SIG-M5 treated with dmso at 0.1 percent for 504 hours (cell line): ENCODE measurements at regions not wholly inside any gene's neighbourhood (a gene's known extent, or its start where the extent isn't known, plus 50 kb on each side); places are given as distances from the start of the nearest gene placed in this dataset.
"Not testable (repeated sequence)": the region's sequence is repeated elsewhere in the genome, so short reads cannot be mapped to it uniquely, and the experiment has no call there.

Experiments
- DNase-seq: peaks from one replicate; lab custom pipeline; 2025; ENCODE audit not compliant: unreplicated experiment; lab: John Stamatoyannopoulos, UW

- no peak for DNase-seq
Observed at GRCh38 chr6:133787859-133788505, 100.9 kb upstream of the TCF21 start.

GRCh38 chr6:133788556-133788955 lies 100.4 kb upstream of the TCF21 start:
- no peak for DNase-seq

- not testable (repeated sequence) for DNase-seq
Observed at GRCh38 chr6:133789449-133789848, 99.5 kb upstream of the TCF21 start.

GRCh38 chr6:133790756-133791155 lies 98.2 kb upstream of the TCF21 start:
- DNase-seq: not testable (repeated sequence)

- not testable (repeated sequence) for DNase-seq
Observed at GRCh38 chr6:133795051-133795450, 93.9 kb upstream of the TCF21 start.

- no peak for DNase-seq
Observed at GRCh38 chr6:133796235-133796634, 92.7 kb upstream of the TCF21 start.

GRCh38 chr6:133799043-133799442 lies 89.9 kb upstream of the TCF21 start:
- no peak for DNase-seq

- DNase-seq: no peak
Observed at GRCh38 chr6:133802861-133803260, 86.1 kb upstream of the TCF21 start.

GRCh38 chr6:133804265-133804664 lies 84.6 kb upstream of the TCF21 start:
- no peak for DNase-seq

- no peak for DNase-seq
Observed at GRCh38 chr6:133805876-133806275, 83.0 kb upstream of the TCF21 start.

GRCh38 chr6:133806382-133807140 lies 82.4 kb upstream of the TCF21 start:
- no peak for DNase-seq

- no peak for DNase-seq
Observed at GRCh38 chr6:133807501-133807900, 81.4 kb upstream of the TCF21 start.

- DNase-seq: no peak
Observed at GRCh38 chr6:133809406-133809805, 79.5 kb upstream of the TCF21 start.

GRCh38 chr6:133811557-133811956 lies 77.4 kb upstream of the TCF21 start:
- no peak for DNase-seq

GRCh38 chr6:133812446-133812845 lies 76.5 kb upstream of the TCF21 start:
- DNase-seq: not testable (repeated sequence)

- DNase-seq: no peak
Observed at GRCh38 chr6:133814238-133814637, 74.7 kb upstream of the TCF21 start.

GRCh38 chr6:133814797-133815196 lies 74.1 kb upstream of the TCF21 start:
- DNase-seq: no peak

- no peak for DNase-seq
Observed at GRCh38 chr6:133815313-133815712, 73.6 kb upstream of the TCF21 start.

GRCh38 chr6:133816171-133816570 lies 72.7 kb upstream of the TCF21 start:
- no peak for DNase-seq

GRCh38 chr6:133817460-133818047 lies 71.4 kb upstream of the TCF21 start:
- no peak for DNase-seq

- no peak for DNase-seq
Observed at GRCh38 chr6:133818320-133818719, 70.6 kb upstream of the TCF21 start.

GRCh38 chr6:133820208-133820607 lies 68.7 kb upstream of the TCF21 start:
- no peak for DNase-seq
